ENCODE measurements at regions not wholly inside any gene's neighbourhood (a gene's known extent, or its start where the extent isn't known, plus 50 kb on each side); places are given as distances from the start of the nearest gene placed in this dataset.

GRCh38 chr3:90010341-90010740 is 902.9 kb downstream of the EPHA3 start:
- H3K4me3 ChIP-seq (ENCODE audit: low read depth, low read length) = no peak overlapping the region
- no peak overlapping the region for H2AFZ ChIP-seq
- H3K79me2 ChIP-seq = no peaks in the 10 kb centered on the region
- no peaks in the 10 kb centered on the region for H3K36me3 ChIP-seq (ENCODE audit: control insufficient read depth, insufficient read depth, low read length)
- H3K9me3 ChIP-seq (ENCODE audit: control insufficient read depth, low read length) = no peaks in the 10 kb centered on the region
- no peak for TF ChIP-seq CTCF (IDR thresholded peaks at IDR 0.05)
- no peak overlapping the region for H3K4me2 ChIP-seq (ENCODE audit: low read length)
- H3K27me3 ChIP-seq (ENCODE audit: control insufficient read depth, insufficient read depth, low read length) = no peaks in the 10 kb centered on the region
- H3K4me1 ChIP-seq = no peaks in the 10 kb centered on the region
- no peak overlapping the region for H3K9ac ChIP-seq
- H3K27ac ChIP-seq = no peak overlapping the region

- Histone ChIP-seq H3K79me2 (no peaks in the 10 kb centered on the region), H3K27me3 (ENCODE audit: control insufficient read depth, insufficient read depth, low read length) (no peaks in the 10 kb centered on the region), H3K27ac (no peak overlapping the region), H3K9me3 (ENCODE audit: control insufficient read depth, low read length) (no peaks in the 10 kb centered on the region), H3K4me2 (ENCODE audit: low read length) (no peak overlapping the region), H3K4me3 (ENCODE audit: low read depth, low read length) (no peak overlapping the region), H2AFZ (no peak overlapping the region), H3K4me1 (no peaks in the 10 kb centered on the region), H3K36me3 (ENCODE audit: control insufficient read depth, insufficient read depth, low read length) (no peaks in the 10 kb centered on the region), H3K9ac (no peak overlapping the region)
- TF ChIP-seq CTCF (IDR thresholded peaks at IDR 0.05) = no peak
Measured at GRCh38 chr3:90011131-90011530, 903.7 kb downstream of the EPHA3 start.

- no peak for TF ChIP-seq CTCF (IDR thresholded peaks at IDR 0.05)
- Histone ChIP-seq H3K4me1 (no peaks in the 10 kb centered on the region), H3K79me2 (no peaks in the 10 kb centered on the region), H3K27me3 (ENCODE audit: control insufficient read depth, insufficient read depth, low read length) (no peaks in the 10 kb centered on the region), H3K36me3 (ENCODE audit: control insufficient read depth, insufficient read depth, low read length) (no peaks in the 10 kb centered on the region), H3K9ac (no peak overlapping the region), H3K4me2 (ENCODE audit: low read length) (no peak overlapping the region), H3K9me3 (ENCODE audit: control insufficient read depth, low read length) (no peaks in the 10 kb centered on the region), H3K4me3 (ENCODE audit: low read depth, low read length) (no peak overlapping the region), H2AFZ (no peak overlapping the region), H3K27ac (no peak overlapping the region)
Measured at GRCh38 chr3:90011596-90011995, 904.2 kb downstream of the EPHA3 start.

GRCh38 chr3:90011996-90012395 is 904.6 kb downstream of the EPHA3 start:
- H3K4me2 ChIP-seq (ENCODE audit: low read length) = no peak overlapping the region
- H3K27me3 ChIP-seq (ENCODE audit: control insufficient read depth, insufficient read depth, low read length) = no peaks in the 10 kb centered on the region
- no peak overlapping the region for H2AFZ ChIP-seq
- no peak overlapping the region for H3K27ac ChIP-seq
- no peaks in the 10 kb centered on the region for H3K79me2 ChIP-seq
- H3K36me3 ChIP-seq (ENCODE audit: control insufficient read depth, insufficient read depth, low read length) = no peaks in the 10 kb centered on the region
- no peaks in the 10 kb centered on the region for H3K4me1 ChIP-seq
- H3K9me3 ChIP-seq (ENCODE audit: control insufficient read depth, low read length) = no peaks in the 10 kb centered on the region
- TF ChIP-seq CTCF (IDR thresholded peaks at IDR 0.05) = no peak
- no peak overlapping the region for H3K4me3 ChIP-seq (ENCODE audit: low read depth, low read length)
- no peak overlapping the region for H3K9ac ChIP-seq

- H3K9me3 ChIP-seq (ENCODE audit: control insufficient read depth, low read length) = no peaks in the 10 kb centered on the region
- H3K4me2 ChIP-seq (ENCODE audit: low read length) = no peak overlapping the region
- no peaks in the 10 kb centered on the region for H3K79me2 ChIP-seq
- H3K36me3 ChIP-seq (ENCODE audit: control insufficient read depth, insufficient read depth, low read length) = no peaks in the 10 kb centered on the region
- no peak overlapping the region for H3K4me3 ChIP-seq (ENCODE audit: low read depth, low read length)
- H2AFZ ChIP-seq = no peak overlapping the region
- no peak overlapping the region for H3K9ac ChIP-seq
- H3K27me3 ChIP-seq (ENCODE audit: control insufficient read depth, insufficient read depth, low read length) = no peaks in the 10 kb centered on the region
- no peak for TF ChIP-seq CTCF (IDR thresholded peaks at IDR 0.05)
- no peak overlapping the region for H3K27ac ChIP-seq
- no peaks in the 10 kb centered on the region for H3K4me1 ChIP-seq
Measured at GRCh38 chr3:90015688-90016356, 908.4 kb downstream of the EPHA3 start.
